ENCODE measurements at regions not wholly inside any gene's neighbourhood (a gene's known extent, or its start where the extent isn't known, plus 50 kb on each side); places are given as distances from the start of the nearest gene placed in this dataset.

- CTCF ChIA-PET, result no interaction called here
- BruUV-seq (replicated peaks), result no TSS peak
- Histone ChIP-seq H3K27me3 (ENCODE audit: control insufficient read depth, insufficient read depth, low read length) (no peaks in the 10 kb centered on the region), H3K4me1 (ENCODE audit: control insufficient read depth, insufficient read depth, low read length) (no peaks in the 10 kb centered on the region), H3K27ac (ENCODE audit: low read length) (no peak overlapping the region), H3K36me3 (ENCODE audit: control insufficient read depth, insufficient read depth, low read length) (no peaks in the 10 kb centered on the region), H3K4me3 (ENCODE audit: low read depth in 2 of 2, low read length in 2 of 2) (no peak overlapping the region), H3K9me3 (ENCODE audit: control insufficient read depth, insufficient read depth, low read depth, low read length) (no peaks in the 10 kb centered on the region)
- intact Hi-C loops (cut with micrococcal nuclease; ENCODE audit: unreplicated experiment) (no loop called here), in situ Hi-C loops (cut with HindIII; ENCODE audit: low pct_unique_long_range_greater_than_20kb, low sequenced_read_pairs) (no loop called here)
- no peak for TF ChIP-seq POLR2AphosphoS5 (IDR thresholded peaks at IDR 0.05; ENCODE audit: low read depth, low read length)
- TF ChIP-seq REST (IDR thresholded peaks at IDR 0.05; ENCODE audit: insufficient read depth in 1 of 2, low read depth in 2 of 2, low read length in 1 of 2), result no peak
- TF ChIP-seq, protein P1, sequence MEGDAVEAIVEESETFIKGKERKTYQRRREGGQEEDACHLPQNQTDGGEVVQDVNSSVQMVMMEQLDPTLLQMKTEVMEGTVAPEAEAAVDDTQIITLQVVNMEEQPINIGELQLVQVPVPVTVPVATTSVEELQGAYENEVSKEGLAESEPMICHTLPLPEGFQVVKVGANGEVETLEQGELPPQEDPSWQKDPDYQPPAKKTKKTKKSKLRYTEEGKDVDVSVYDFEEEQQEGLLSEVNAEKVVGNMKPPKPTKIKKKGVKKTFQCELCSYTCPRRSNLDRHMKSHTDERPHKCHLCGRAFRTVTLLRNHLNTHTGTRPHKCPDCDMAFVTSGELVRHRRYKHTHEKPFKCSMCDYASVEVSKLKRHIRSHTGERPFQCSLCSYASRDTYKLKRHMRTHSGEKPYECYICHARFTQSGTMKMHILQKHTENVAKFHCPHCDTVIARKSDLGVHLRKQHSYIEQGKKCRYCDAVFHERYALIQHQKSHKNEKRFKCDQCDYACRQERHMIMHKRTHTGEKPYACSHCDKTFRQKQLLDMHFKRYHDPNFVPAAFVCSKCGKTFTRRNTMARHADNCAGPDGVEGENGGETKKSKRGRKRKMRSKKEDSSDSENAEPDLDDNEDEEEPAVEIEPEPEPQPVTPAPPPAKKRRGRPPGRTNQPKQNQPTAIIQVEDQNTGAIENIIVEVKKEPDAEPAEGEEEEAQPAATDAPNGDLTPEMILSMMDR (IDR thresholded peaks at IDR 0.05), result no peak
- ATAC-seq, result no peak
- POLR2A ChIA-PET, result no interaction called here
- no peak for DNase-seq (ENCODE audit: low read depth, low spot score)
Measured at GRCh38 chr5:128646176-128646575, 108.1 kb upstream of the FBN2 start.

- BruUV-seq (replicated peaks), result no TSS peak
- H3K4me1 ChIP-seq (ENCODE audit: control insufficient read depth, insufficient read depth, low read length), result no peaks in the 10 kb centered on the region
- no peak for DNase-seq (ENCODE audit: low read depth, low spot score)
- ChIA-PET POLR2A (no interaction called here), CTCF (no interaction called here)
- no peaks in the 10 kb centered on the region for H3K27me3 ChIP-seq (ENCODE audit: control insufficient read depth, insufficient read depth, low read length)
- no peak for ATAC-seq
- intact Hi-C loops (cut with micrococcal nuclease; ENCODE audit: unreplicated experiment) (no loop called here), in situ Hi-C loops (cut with HindIII; ENCODE audit: low pct_unique_long_range_greater_than_20kb, low sequenced_read_pairs) (no loop called here)
- TF ChIP-seq TCF7L2 (IDR thresholded peaks at IDR 0.05; ENCODE audit: low read depth, low read length) (no peak), SIN3A (IDR thresholded peaks at IDR 0.05; ENCODE audit: borderline replicate concordance, insufficient read depth, low read depth, low read length) (no peak)
- TF ChIP-seq, protein P1 (IDR thresholded peaks at IDR 0.05), result no peak
- H3K9me3 ChIP-seq (ENCODE audit: control insufficient read depth, insufficient read depth, low read depth, low read length), result no peaks in the 10 kb centered on the region
- H3K27ac ChIP-seq (ENCODE audit: low read length), result no peak overlapping the region
- H3K36me3 ChIP-seq (ENCODE audit: control insufficient read depth, insufficient read depth, low read length), result no peaks in the 10 kb centered on the region
- no peak overlapping the region for H3K4me3 ChIP-seq (ENCODE audit: low read depth in 2 of 2, low read length in 2 of 2)
Measured at GRCh38 chr5:128649192-128649591, 111.1 kb upstream of the FBN2 start.

- no peak overlapping the region for H3K4me3 ChIP-seq (ENCODE audit: low read depth in 2 of 2, low read length in 2 of 2)
- CTCF ChIA-PET, result no interaction called here
- BruUV-seq (replicated peaks), result no TSS peak
Measured at GRCh38 chr5:128662997-128663396, 125.0 kb upstream of the FBN2 start.

More at GRCh38 chr5:128662997-128663396, 125.0 kb upstream of the FBN2 start:
- ATAC-seq (no peak), DNase-seq (ENCODE audit: low read depth, low spot score) (no peak)
- TF ChIP-seq REST (IDR thresholded peaks at IDR 0.05; ENCODE audit: insufficient read depth in 1 of 2, low read depth in 2 of 2, low read length in 1 of 2) (no peak), SIN3A (IDR thresholded peaks at IDR 0.05; ENCODE audit: borderline replicate concordance, insufficient read depth, low read depth, low read length) (no peak), TCF7L2 (IDR thresholded peaks at IDR 0.05; ENCODE audit: low read depth, low read length) (no peak), POLR2AphosphoS5 (IDR thresholded peaks at IDR 0.05; ENCODE audit: low read depth, low read length) (no peak)
- TF ChIP-seq, protein P1 (IDR thresholded peaks at IDR 0.05), result no peak
- no peaks in the 10 kb centered on the region for H3K9me3 ChIP-seq (ENCODE audit: control insufficient read depth, insufficient read depth, low read depth, low read length)
- no peak overlapping the region for H3K27ac ChIP-seq (ENCODE audit: low read length)
- in situ Hi-C loops (cut with HindIII; ENCODE audit: low pct_unique_long_range_greater_than_20kb, low sequenced_read_pairs) (no loop called here), intact Hi-C loops (cut with micrococcal nuclease; ENCODE audit: unreplicated experiment) (loop anchor here (10.0 kb wide), 1 partner anchor 182 kb away; no protein-coding TSS in a partner anchor)
- POLR2A ChIA-PET, result no interaction called here
- no peaks in the 10 kb centered on the region for H3K36me3 ChIP-seq (ENCODE audit: control insufficient read depth, insufficient read depth, low read length)
- no peaks in the 10 kb centered on the region for H3K4me1 ChIP-seq (ENCODE audit: control insufficient read depth, insufficient read depth, low read length)
- H3K27me3 ChIP-seq (ENCODE audit: control insufficient read depth, insufficient read depth, low read length), result no peaks in the 10 kb centered on the region
